ENCODE measurements at regions not wholly inside any gene's neighbourhood (a gene's known extent, or its start where the extent isn't known, plus 50 kb on each side); places are given as distances from the start of the nearest gene placed in this dataset.
A peak's percentile ranks its signal among the peaks of the same experiment; 100 is the strongest.
"Not testable (repeated sequence)": the region's sequence is repeated elsewhere in the genome, so short reads cannot be mapped to it uniquely, and the experiment has no call there.

GRCh38 chr11:34001557-34002064 lies 49.9 kb upstream of the CAPRIN1 start:
- no peak for DNase-seq (ENCODE audit: low read depth)

GRCh38 chr11:33999393-33999792 lies 52.1 kb upstream of the CAPRIN1 start:
- no peak for DNase-seq (ENCODE audit: low read depth)

GRCh38 chr11:33997584-33998251 lies 53.8 kb upstream of the CAPRIN1 start:
- no peak for DNase-seq (ENCODE audit: low read depth)

- peak; percentile 38 for DNase-seq (ENCODE audit: low read depth)
Measured at GRCh38 chr11:33996498-33997454, 54.8 kb upstream of the CAPRIN1 start.

- DNase-seq (ENCODE audit: low read depth), result no peak
Measured at GRCh38 chr11:33994937-33995336, 56.6 kb upstream of the CAPRIN1 start.

GRCh38 chr11:33991136-33991535 lies 60.4 kb upstream of the CAPRIN1 start:
- DNase-seq (ENCODE audit: low read depth), result not testable (repeated sequence)

GRCh38 chr11:33990131-33990530 lies 61.4 kb upstream of the CAPRIN1 start:
- DNase-seq (ENCODE audit: low read depth), result not testable (repeated sequence)

GRCh38 chr11:33989461-33989860 lies 62.1 kb upstream of the CAPRIN1 start:
- DNase-seq (ENCODE audit: low read depth), result no peak

GRCh38 chr11:33988586-33989370 lies 62.8 kb upstream of the CAPRIN1 start:
- DNase-seq (ENCODE audit: low read depth), result no peak

- DNase-seq (ENCODE audit: low read depth), result no peak
Measured at GRCh38 chr11:33987975-33988580, 63.5 kb upstream of the CAPRIN1 start.

- DNase-seq (ENCODE audit: low read depth), result no peak
Measured at GRCh38 chr11:33987545-33987944, 64.0 kb upstream of the CAPRIN1 start.

- DNase-seq (ENCODE audit: low read depth), result not testable (repeated sequence)
Measured at GRCh38 chr11:33986597-33987501, 64.7 kb upstream of the CAPRIN1 start.

- DNase-seq (ENCODE audit: low read depth), result no peak
Measured at GRCh38 chr11:33984682-33985389, 66.7 kb upstream of the CAPRIN1 start.

GRCh38 chr11:33982661-33983060 lies 68.9 kb upstream of the CAPRIN1 start:
- no peak for DNase-seq (ENCODE audit: low read depth)

- no peak for DNase-seq (ENCODE audit: low read depth)
Measured at GRCh38 chr11:33980897-33981296, 70.6 kb upstream of the CAPRIN1 start.

GRCh38 chr11:33978376-33978775 lies 73.2 kb upstream of the CAPRIN1 start:
- no peak for DNase-seq (ENCODE audit: low read depth)

GRCh38 chr11:33977676-33978075 lies 73.9 kb upstream of the CAPRIN1 start:
- DNase-seq (ENCODE audit: low read depth), result no peak

GRCh38 chr11:33976495-33977199 lies 74.9 kb upstream of the CAPRIN1 start:
- no peak for DNase-seq (ENCODE audit: low read depth)

GRCh38 chr11:33974804-33975203 lies 76.7 kb upstream of the CAPRIN1 start:
- no peak for DNase-seq (ENCODE audit: low read depth)

Data from HS-5 (cell line).